ENCODE measurements at regions not wholly inside any gene's neighbourhood (a gene's known extent, or its start where the extent isn't known, plus 50 kb on each side); places are given as distances from the start of the nearest gene placed in this dataset.

- H3K9me2 ChIP-seq (ENCODE audit: insufficient read depth) = no peaks in the 10 kb centered on the region
- Mint-ChIP-seq H3K4me3 (no peak overlapping the region), H3K4me1 (no peaks in the 10 kb centered on the region), H3K36me3 (ENCODE audit: low read depth) (no peaks in the 10 kb centered on the region), H3K27me3 (ENCODE audit: insufficient read depth, low read depth, poor library complexity) (peaks cover 2% of the 10 kb centered on the region), H3K9me3 (peaks cover 3% of the 10 kb centered on the region; the same call in 1 of the 3 replicates), H3K27ac (no peak overlapping the region)
- no peaks in the 10 kb centered on the region for H3K4me1 ChIP-seq (ENCODE audit: insufficient read depth)
- H3K79me2 ChIP-seq (replicated peaks; ENCODE audit: insufficient read depth) = no peaks in the 10 kb centered on the region
- H3K36me3 ChIP-seq (ENCODE audit: insufficient read depth) = no peaks in the 10 kb centered on the region
- no peak overlapping the region for H2AFZ ChIP-seq
- no peaks in the 10 kb centered on the region for H3F3A ChIP-seq (replicated peaks; ENCODE audit: low read depth)
- no peak overlapping the region for H3K4me2 ChIP-seq
- TF ChIP-seq POLR2AphosphoS5 (IDR thresholded peaks at IDR 0.05; ENCODE audit: low read depth) (no peak), ZNF331 (CRISPR knock-in tag; IDR thresholded peaks at IDR 0.05; ENCODE audit: low read depth) (no peak), ZNF114 (CRISPR knock-in tag; IDR thresholded peaks at IDR 0.05) (no peak), JUNB (IDR thresholded peaks at IDR 0.05; ENCODE audit: unreplicated experiment) (no peak), REST (IDR thresholded peaks at IDR 0.05; ENCODE audit: unreplicated experiment) (no peak), CREB1 (CRISPR knock-in tag; IDR thresholded peaks at IDR 0.05; ENCODE audit: low read depth) (no peak), ETS1 (IDR thresholded peaks at IDR 0.05) (no peak), NANOG (IDR thresholded peaks at IDR 0.05; ENCODE audit: borderline replicate concordance) (no peak), STAT1 (IDR thresholded peaks at IDR 0.05; ENCODE audit: unreplicated experiment) (no peak), ZNF462 (CRISPR knock-in tag; IDR thresholded peaks at IDR 0.05) (no peak), EZH2phosphoT487 (IDR thresholded peaks at IDR 0.05; ENCODE audit: unreplicated experiment) (no peak), EZH2 (IDR thresholded peaks at IDR 0.05; ENCODE audit: low read depth, unreplicated experiment) (no peak), CTCF (conservative IDR thresholded peaks at IDR 0.05; ENCODE audit: low read depth in 2 of 2) (no peak)
- DNase-seq (ENCODE audit: low spot score) (no peak), ATAC-seq (no peak)
- no peaks in the 10 kb centered on the region for H4K20me1 ChIP-seq (replicated peaks; ENCODE audit: insufficient read depth)
- no peaks in the 10 kb centered on the region for H3K27me3 ChIP-seq (ENCODE audit: insufficient read depth)
- H3K27ac ChIP-seq (ENCODE audit: low read depth) = no peak overlapping the region
- no peak overlapping the region for H3K4me3 ChIP-seq
Observed at GRCh38 chr2:71857636-71858035, 290.0 kb downstream of the CYP26B1 start.
